ENCODE measurements at regions not wholly inside any gene's neighbourhood (a gene's known extent, or its start where the extent isn't known, plus 50 kb on each side); places are given as distances from the start of the nearest gene placed in this dataset.
A peak's percentile ranks its signal among the peaks of the same experiment; 100 is the strongest.
"Not testable (repeated sequence)": the region's sequence is repeated elsewhere in the genome, so short reads cannot be mapped to it uniquely, and the experiment has no call there.

DNA sequence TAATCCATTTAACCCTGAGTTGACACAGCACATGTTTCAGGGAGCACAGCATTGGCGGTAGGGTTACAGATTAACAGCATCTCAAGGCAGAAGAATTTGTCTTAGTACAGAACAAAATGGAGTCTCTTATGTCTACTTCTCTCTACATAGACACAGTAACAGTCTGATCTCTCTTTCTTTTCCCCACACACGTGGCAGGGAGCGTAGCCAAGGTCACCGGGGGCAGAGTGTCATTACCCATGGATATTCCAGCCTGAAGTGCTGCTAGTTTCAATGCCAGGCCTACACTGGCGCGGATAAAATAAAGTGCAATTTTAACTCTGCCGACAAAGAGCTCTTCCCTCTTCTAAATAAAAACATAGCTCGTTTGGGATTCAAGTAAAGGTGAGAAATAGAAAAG is 366.3 kb upstream of the SGCG start:
- peak overlapping the region; percentile 80 for H2AFZ ChIP-seq (ENCODE audit: low read depth, low read length)
- FAIRE-seq: peak; percentile 77
- H3K9me3 ChIP-seq (replicated peaks; ENCODE audit: control insufficient read depth, insufficient read depth, low read depth, low read length); H3K27me3 ChIP-seq (ENCODE audit: control insufficient read depth in 2 of 2, insufficient read depth in 2 of 2, low read length in 2 of 2); H3K4me2 ChIP-seq (ENCODE audit: insufficient read depth, low read length); H4K20me1 ChIP-seq (replicated peaks; ENCODE audit: control insufficient read depth, insufficient read depth, low read length); H3K9me1 ChIP-seq (ENCODE audit: control insufficient read depth, insufficient read depth, low read length); intact Hi-C loops (cut with micrococcal nuclease); ATAC-seq; H3K79me2 ChIP-seq (ENCODE audit: control insufficient read depth, insufficient read depth, low read length); CTCF ChIA-PET (ENCODE audit: low intra/inter-chr PET ratio); in situ Hi-C loops (cut with MboI); H3K4me3 ChIP-seq; BruUV-seq (replicated peaks); H3K36me3 ChIP-seq (ENCODE audit: control insufficient read depth, insufficient read depth, low read length); TF ChIP-seq NR2C1 (IDR thresholded peaks at IDR 0.05): not testable (repeated sequence)
- WGBS (ENCODE audit: insufficient coverage, low coverage, missing lambda C conversion rate): 59% methylated on average over 7 of the region's 8 CpGs
- DNase-seq (ENCODE audit: extremely low read depth in 1 of 4, low spot score in 3 of 4): peak in 1 of 4 experiments; percentile 12
- H3K27ac ChIP-seq (ENCODE audit: extremely low read depth, low read depth, low read length): peak overlapping the region; percentile 73
- POLR2A ChIA-PET: interaction anchor here (1.8 kb wide), 1 partner anchor 25 kb away, joined by 5 read pairs; no protein-coding TSS in a partner anchor
- peaks cover 0 to 22% of the 10 kb centered on the region in 2 experiments; a peak in 3 of 5 replicates for H3K4me1 ChIP-seq (replicated peaks in 1 of 2; ENCODE audit: control insufficient read depth in 2 of 2, insufficient read depth in 2 of 2, low read length in 2 of 2)
- peak overlapping the region in 1 of 2 experiments; percentile 34; a peak in 1 of 4 replicates for H3K9ac ChIP-seq (ENCODE audit: insufficient read depth in 1 of 2, low read depth in 2 of 2, low read length in 2 of 2)
- 0 out of 2 replicates have a peak, but pooled peaks have one; percentile 47 for TF ChIP-seq ZBTB17 (CRISPR knock-in tag; IDR thresholded peaks at IDR 0.05)
- TF ChIP-seq PTTG1 (tag; IDR thresholded peaks at IDR 0.05; ENCODE audit: low read depth): peak; percentile 73; the same call in 1 of the 2 replicates
- TF ChIP-seq, protein P1, sequence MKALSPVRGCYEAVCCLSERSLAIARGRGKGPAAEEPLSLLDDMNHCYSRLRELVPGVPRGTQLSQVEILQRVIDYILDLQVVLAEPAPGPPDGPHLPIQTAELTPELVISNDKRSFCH (CRISPR knock-in tag; IDR thresholded peaks at IDR 0.05): not testable (repeated sequence)
- TF ChIP-seq, protein P1 (tag; IDR thresholded peaks at IDR 0.05): peak; percentile 96
- 0 out of 2 replicates have a peak, but pooled peaks have one; percentile 46 for TF ChIP-seq PTRF (tag; IDR thresholded peaks at IDR 0.05)
- peak; percentile 36; the same call in 1 of the 2 replicates for TF ChIP-seq ZNF589 (CRISPR knock-in tag; IDR thresholded peaks at IDR 0.05; ENCODE audit: low read depth)
- TF ChIP-seq NR2C1 (tag; IDR thresholded peaks at IDR 0.05): peak; percentile 67
- TF ChIP-seq, protein P2, sequence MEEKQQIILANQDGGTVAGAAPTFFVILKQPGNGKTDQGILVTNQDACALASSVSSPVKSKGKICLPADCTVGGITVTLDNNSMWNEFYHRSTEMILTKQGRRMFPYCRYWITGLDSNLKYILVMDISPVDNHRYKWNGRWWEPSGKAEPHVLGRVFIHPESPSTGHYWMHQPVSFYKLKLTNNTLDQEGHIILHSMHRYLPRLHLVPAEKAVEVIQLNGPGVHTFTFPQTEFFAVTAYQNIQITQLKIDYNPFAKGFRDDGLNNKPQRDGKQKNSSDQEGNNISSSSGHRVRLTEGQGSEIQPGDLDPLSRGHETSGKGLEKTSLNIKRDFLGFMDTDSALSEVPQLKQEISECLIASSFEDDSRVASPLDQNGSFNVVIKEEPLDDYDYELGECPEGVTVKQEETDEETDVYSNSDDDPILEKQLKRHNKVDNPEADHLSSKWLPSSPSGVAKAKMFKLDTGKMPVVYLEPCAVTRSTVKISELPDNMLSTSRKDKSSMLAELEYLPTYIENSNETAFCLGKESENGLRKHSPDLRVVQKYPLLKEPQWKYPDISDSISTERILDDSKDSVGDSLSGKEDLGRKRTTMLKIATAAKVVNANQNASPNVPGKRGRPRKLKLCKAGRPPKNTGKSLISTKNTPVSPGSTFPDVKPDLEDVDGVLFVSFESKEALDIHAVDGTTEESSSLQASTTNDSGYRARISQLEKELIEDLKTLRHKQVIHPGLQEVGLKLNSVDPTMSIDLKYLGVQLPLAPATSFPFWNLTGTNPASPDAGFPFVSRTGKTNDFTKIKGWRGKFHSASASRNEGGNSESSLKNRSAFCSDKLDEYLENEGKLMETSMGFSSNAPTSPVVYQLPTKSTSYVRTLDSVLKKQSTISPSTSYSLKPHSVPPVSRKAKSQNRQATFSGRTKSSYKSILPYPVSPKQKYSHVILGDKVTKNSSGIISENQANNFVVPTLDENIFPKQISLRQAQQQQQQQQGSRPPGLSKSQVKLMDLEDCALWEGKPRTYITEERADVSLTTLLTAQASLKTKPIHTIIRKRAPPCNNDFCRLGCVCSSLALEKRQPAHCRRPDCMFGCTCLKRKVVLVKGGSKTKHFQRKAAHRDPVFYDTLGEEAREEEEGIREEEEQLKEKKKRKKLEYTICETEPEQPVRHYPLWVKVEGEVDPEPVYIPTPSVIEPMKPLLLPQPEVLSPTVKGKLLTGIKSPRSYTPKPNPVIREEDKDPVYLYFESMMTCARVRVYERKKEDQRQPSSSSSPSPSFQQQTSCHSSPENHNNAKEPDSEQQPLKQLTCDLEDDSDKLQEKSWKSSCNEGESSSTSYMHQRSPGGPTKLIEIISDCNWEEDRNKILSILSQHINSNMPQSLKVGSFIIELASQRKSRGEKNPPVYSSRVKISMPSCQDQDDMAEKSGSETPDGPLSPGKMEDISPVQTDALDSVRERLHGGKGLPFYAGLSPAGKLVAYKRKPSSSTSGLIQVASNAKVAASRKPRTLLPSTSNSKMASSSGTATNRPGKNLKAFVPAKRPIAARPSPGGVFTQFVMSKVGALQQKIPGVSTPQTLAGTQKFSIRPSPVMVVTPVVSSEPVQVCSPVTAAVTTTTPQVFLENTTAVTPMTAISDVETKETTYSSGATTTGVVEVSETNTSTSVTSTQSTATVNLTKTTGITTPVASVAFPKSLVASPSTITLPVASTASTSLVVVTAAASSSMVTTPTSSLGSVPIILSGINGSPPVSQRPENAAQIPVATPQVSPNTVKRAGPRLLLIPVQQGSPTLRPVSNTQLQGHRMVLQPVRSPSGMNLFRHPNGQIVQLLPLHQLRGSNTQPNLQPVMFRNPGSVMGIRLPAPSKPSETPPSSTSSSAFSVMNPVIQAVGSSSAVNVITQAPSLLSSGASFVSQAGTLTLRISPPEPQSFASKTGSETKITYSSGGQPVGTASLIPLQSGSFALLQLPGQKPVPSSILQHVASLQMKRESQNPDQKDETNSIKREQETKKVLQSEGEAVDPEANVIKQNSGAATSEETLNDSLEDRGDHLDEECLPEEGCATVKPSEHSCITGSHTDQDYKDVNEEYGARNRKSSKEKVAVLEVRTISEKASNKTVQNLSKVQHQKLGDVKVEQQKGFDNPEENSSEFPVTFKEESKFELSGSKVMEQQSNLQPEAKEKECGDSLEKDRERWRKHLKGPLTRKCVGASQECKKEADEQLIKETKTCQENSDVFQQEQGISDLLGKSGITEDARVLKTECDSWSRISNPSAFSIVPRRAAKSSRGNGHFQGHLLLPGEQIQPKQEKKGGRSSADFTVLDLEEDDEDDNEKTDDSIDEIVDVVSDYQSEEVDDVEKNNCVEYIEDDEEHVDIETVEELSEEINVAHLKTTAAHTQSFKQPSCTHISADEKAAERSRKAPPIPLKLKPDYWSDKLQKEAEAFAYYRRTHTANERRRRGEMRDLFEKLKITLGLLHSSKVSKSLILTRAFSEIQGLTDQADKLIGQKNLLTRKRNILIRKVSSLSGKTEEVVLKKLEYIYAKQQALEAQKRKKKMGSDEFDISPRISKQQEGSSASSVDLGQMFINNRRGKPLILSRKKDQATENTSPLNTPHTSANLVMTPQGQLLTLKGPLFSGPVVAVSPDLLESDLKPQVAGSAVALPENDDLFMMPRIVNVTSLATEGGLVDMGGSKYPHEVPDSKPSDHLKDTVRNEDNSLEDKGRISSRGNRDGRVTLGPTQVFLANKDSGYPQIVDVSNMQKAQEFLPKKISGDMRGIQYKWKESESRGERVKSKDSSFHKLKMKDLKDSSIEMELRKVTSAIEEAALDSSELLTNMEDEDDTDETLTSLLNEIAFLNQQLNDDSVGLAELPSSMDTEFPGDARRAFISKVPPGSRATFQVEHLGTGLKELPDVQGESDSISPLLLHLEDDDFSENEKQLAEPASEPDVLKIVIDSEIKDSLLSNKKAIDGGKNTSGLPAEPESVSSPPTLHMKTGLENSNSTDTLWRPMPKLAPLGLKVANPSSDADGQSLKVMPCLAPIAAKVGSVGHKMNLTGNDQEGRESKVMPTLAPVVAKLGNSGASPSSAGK (IDR thresholded peaks at IDR 0.05): 0 out of 2 replicates have a peak, but pooled peaks have one; percentile 34
- TF ChIP-seq DIDO1 (tag; IDR thresholded peaks at IDR 0.05; ENCODE audit: low read depth): 0 out of 2 replicates have a peak, but pooled peaks have one; percentile 41
- TF ChIP-seq ZNF311 (CRISPR knock-in tag; IDR thresholded peaks at IDR 0.05): peak; percentile 97
- TF ChIP-seq HSF4 (CRISPR knock-in tag; IDR thresholded peaks at IDR 0.05; ENCODE audit: borderline replicate concordance): peak; percentile 40; the same call in 1 of the 2 replicates
